GM06990 (cell line): ENCODE measurements at regions not wholly inside any gene's neighbourhood (a gene's known extent, or its start where the extent isn't known, plus 50 kb on each side); places are given as distances from the start of the nearest gene placed in this dataset.
"Not testable (repeated sequence)": the region's sequence is repeated elsewhere in the genome, so short reads cannot be mapped to it uniquely, and the experiment has no call there.

ENCODE experiments used
- DNase-seq: peaks from one replicate; pipeline ENCODE4 v3.0.0-alpha.2; 2011; ENCODE audit not compliant: insufficient read length; ENCODE audit errors: extremely low read depth
- H3K27me3 ChIP-seq: replicated peaks from 2 replicates; pipeline ENCODE4 v1.6.0; 2011; ENCODE audit warnings: low read length; ENCODE audit not compliant: control insufficient read depth, insufficient read depth
- H3K36me3 ChIP-seq: 2 replicates; pipeline ENCODE4 v1.5.1; 2011; ENCODE audit warnings: low read length; ENCODE audit not compliant: control insufficient read depth, insufficient read depth
- H3K4me3 ChIP-seq: replicated peaks from 2 replicates; pipeline ENCODE4 v1.5.1; 2011; ENCODE audit warnings: low read depth, mild to moderate bottlenecking, control low read depth, low read length
- TF ChIP-seq, protein P1 (sequence below): IDR thresholded peaks from 2 replicates; pipeline ENCODE4 v1.5.1; 2011; ENCODE audit warnings: low read length, control low read depth, mild to moderate bottlenecking, inconsistent platforms; ENCODE audit not compliant: insufficient read depth, poor library complexity, severe bottlenecking

DNA sequence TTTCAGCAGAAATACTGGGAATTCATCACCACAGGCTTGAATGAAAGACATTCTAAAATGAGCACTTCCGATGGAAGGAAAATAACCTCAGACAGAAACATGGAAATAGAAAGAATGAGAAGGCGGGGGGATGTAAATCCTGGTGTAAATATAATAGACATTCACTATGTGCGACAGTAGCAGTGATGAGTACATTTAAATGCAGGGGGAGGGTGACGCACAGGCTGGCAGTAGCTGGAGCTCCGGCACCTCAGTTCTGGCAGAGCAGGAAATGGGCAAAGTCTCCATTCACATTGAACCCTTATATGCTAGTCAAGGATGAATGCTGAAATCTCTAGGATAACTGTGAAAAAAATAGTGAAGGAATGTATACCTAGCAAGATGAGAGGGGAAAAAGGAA, 172.7 kb upstream of the C14orf180 start:
- no peaks in the 10 kb centered on the region for H3K36me3 ChIP-seq
- no peak for DNase-seq
- H3K4me3 ChIP-seq = no peak overlapping the region
- TF ChIP-seq, protein P1, sequence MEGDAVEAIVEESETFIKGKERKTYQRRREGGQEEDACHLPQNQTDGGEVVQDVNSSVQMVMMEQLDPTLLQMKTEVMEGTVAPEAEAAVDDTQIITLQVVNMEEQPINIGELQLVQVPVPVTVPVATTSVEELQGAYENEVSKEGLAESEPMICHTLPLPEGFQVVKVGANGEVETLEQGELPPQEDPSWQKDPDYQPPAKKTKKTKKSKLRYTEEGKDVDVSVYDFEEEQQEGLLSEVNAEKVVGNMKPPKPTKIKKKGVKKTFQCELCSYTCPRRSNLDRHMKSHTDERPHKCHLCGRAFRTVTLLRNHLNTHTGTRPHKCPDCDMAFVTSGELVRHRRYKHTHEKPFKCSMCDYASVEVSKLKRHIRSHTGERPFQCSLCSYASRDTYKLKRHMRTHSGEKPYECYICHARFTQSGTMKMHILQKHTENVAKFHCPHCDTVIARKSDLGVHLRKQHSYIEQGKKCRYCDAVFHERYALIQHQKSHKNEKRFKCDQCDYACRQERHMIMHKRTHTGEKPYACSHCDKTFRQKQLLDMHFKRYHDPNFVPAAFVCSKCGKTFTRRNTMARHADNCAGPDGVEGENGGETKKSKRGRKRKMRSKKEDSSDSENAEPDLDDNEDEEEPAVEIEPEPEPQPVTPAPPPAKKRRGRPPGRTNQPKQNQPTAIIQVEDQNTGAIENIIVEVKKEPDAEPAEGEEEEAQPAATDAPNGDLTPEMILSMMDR = no peak
- H3K27me3 ChIP-seq = no peaks in the 10 kb centered on the region; the same call in 1 of the 2 replicates

DNA sequence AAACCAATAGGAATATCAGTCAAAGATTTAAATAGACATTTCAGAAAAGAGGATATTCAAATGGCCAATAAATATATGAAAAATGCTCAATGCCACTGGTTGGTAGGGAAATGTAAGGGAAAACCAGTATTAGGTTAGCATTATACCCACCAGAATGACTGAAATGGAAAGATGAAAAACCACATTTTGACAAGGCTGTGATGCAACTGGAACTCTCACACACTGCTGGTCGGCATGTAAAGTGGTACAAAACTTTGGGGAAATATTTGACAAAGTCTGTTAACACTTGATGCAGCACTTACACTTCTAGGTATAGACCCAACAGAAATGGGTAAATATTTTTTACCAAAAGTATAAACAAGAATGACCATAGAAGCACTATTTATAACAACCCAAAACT, 163.2 kb upstream of the C14orf180 start:
- no peaks in the 10 kb centered on the region for H3K36me3 ChIP-seq
- H3K27me3 ChIP-seq = no peaks in the 10 kb centered on the region
- DNase-seq = no peak
- TF ChIP-seq, protein P1 = no peak
- H3K4me3 ChIP-seq = no peak overlapping the region

DNA sequence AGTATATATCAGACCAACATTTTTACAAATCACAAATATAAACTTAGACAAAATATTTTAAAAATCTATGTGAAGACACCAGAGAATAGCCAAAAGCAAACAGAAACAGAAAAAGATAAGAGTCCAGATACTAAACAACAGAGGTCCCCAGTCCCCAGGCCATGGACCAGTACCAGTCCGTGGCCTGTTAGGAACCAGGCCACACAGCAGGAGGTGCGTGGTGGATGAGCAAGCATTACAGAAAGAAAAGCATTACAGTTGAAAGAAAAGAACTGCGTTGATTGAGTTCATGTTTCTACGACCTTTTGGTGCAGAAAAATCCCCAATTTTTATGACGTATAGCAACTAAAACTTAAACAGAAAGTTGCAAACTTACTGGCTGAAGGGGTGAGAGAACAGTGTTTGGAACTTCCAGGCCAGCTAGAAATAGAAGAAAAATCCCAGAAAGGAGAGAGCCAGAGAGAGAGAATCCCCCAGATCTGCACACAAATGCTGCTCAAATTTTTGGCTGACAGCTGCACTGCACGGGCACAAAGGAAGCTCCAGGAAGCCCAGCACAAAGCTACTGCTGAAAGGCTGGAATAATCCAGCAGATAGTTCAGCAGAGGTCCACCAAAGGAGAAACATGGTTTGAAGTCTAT, 159.6 kb upstream of the C14orf180 start:
- TF ChIP-seq, protein P1 = no peak
- H3K4me3 ChIP-seq = peak overlapping the region; percentile 22
- H3K36me3 ChIP-seq = no peaks in the 10 kb centered on the region
- H3K27me3 ChIP-seq = no peaks in the 10 kb centered on the region
- DNase-seq = peak; percentile 43

DNA sequence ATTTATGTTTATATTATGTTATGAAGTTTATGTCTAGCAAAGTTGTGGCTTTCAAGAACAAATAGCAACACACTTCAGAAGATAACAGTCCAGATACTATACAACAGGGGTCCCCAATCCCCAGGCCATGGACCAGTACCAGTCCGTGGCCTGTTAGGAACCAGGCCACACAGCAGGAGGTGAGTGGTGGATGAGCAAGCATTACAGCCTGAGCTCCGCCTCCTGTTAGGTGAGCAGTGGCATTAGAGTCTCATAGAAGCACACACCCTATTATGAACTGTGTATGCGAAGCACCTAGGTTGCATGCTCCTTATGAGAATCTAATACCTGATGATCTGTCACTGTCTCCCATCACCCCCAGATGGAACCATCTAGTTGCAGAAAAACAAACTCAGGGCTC, 159.0 kb upstream of the C14orf180 start:
- H3K36me3 ChIP-seq, H3K27me3 ChIP-seq, H3K4me3 ChIP-seq, DNase-seq: not testable (repeated sequence)

DNA sequence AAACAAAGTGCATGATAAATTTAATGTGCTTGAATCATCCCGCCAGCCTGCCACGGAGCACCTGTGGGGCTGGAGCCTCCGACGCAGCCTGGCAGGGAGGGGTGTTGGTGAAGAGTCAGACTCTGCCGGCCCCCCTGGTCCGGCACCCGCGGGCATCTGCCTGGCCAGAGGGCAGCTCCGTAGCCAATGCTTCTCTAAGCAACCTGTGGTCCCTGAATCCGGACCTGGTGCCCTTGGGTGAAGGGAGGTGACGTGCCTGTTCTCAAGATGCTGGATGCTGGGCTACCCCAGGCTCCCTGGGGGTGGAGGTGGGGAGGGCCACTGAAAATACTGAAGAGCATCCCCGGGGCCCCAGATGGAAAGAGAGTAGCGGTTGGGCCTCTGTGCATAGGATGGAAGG, 158.6 kb upstream of the C14orf180 start:
- TF ChIP-seq, protein P1 = no peak
- Histone ChIP-seq H3K36me3 (no peaks in the 10 kb centered on the region), H3K27me3 (no peaks in the 10 kb centered on the region), H3K4me3 (no peak overlapping the region)
- DNase-seq = no peak

DNA sequence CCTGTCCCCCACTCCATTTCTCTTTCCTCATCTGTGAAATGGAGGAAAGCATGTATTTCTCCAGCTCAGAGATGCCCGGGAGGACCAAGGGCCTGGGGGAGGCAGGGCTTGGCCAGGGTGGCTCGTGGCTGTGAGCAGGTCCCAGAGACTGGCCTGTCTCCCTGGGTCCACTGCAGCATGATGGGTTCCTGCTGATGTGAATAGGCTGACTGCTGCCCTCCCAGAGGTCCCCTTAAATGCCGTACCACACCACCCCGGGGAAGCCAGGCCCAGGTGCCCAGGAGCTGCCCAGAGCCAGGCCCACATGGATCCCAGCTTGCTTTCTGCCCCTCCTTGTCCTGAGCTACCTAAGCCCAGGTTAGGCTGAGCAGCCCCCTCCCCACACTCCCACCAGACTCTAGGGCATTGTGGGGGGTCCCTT, 158.2 kb upstream of the C14orf180 start:
- Histone ChIP-seq H3K27me3 (no peaks in the 10 kb centered on the region), H3K36me3 (no peaks in the 10 kb centered on the region), H3K4me3 (no peak overlapping the region)
- no peak for DNase-seq
- TF ChIP-seq, protein P1 = no peak
